HCEC 1CT (cell line): ENCODE measurements at regions not wholly inside any gene's neighbourhood (a gene's known extent, or its start where the extent isn't known, plus 50 kb on each side); places are given as distances from the start of the nearest gene placed in this dataset.
"Not testable (repeated sequence)": the region's sequence is repeated elsewhere in the genome, so short reads cannot be mapped to it uniquely, and the experiment has no call there.

Experiments used
- DNase-seq: peaks from one replicate; pipeline ENCODE4 v3.0.0-alpha.2; 2017

GRCh38 chr15:92705764-92706163 lies 50.2 kb upstream of the FAM174B start:
- no peak for DNase-seq

- no peak for DNase-seq
Measured at GRCh38 chr15:92706201-92706600, 50.6 kb upstream of the FAM174B start.

GRCh38 chr15:92707880-92708551 lies 52.4 kb upstream of the FAM174B start:
- no peak for DNase-seq

DNA sequence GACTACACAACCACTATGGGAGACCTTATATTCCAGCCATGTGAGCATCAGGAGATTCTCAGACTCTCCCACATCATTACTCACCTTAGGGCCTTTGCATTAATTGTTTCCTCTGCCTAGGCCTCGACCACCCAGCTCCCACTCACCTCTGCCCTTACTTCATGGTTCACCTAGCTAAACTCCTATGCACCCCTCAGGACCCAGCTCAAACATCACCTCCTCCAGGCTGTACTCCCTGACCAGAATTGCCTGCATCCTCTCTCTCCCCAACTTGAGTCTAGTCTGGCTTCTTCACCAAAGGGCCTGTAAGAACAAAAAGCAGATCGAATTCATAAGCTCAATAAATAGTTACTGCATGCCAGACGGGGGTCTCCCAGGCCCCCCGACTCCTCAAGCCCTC lies 53.1 kb upstream of the FAM174B start:
- no peak for DNase-seq

DNA sequence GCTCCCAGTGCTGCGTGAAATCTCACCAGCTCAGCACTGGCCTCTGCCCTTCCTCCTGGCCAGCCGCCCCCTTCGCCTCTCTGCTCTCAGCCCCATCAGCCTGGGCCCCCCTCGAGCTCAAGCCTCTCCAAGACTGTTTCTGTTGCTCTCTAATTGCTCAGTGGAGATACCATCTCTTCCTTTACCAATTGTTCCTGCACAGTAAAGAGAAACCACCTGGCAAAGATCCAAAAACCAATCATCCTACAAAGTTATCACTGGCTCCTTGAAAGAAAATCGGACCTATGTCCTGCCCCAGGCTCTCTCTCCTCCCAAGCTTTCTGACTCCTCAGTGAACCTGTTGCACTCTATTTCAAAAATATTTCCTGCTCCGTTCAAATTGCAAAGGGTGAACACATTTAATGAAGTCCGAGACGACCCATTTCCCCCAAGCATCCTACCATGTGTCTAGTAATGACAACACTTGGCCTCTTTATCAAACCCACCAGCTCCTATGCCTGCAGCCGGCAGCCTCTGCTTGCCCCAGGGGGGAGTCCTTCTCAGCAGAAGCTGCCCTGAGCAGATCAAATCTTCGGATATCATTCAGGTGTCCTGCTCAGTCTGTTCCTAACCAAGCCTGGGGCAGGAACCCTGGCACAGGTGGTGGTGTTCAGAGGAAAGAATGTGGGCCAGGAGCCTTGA lies 53.7 kb upstream of the FAM174B start:
- no peak for DNase-seq

GRCh38 chr15:92711457-92711831 lies 55.9 kb upstream of the FAM174B start:
- no peak for DNase-seq

- DNase-seq = peak; percentile 2
Measured at GRCh38 chr15:92714077-92714476, 58.5 kb upstream of the FAM174B start.

DNA sequence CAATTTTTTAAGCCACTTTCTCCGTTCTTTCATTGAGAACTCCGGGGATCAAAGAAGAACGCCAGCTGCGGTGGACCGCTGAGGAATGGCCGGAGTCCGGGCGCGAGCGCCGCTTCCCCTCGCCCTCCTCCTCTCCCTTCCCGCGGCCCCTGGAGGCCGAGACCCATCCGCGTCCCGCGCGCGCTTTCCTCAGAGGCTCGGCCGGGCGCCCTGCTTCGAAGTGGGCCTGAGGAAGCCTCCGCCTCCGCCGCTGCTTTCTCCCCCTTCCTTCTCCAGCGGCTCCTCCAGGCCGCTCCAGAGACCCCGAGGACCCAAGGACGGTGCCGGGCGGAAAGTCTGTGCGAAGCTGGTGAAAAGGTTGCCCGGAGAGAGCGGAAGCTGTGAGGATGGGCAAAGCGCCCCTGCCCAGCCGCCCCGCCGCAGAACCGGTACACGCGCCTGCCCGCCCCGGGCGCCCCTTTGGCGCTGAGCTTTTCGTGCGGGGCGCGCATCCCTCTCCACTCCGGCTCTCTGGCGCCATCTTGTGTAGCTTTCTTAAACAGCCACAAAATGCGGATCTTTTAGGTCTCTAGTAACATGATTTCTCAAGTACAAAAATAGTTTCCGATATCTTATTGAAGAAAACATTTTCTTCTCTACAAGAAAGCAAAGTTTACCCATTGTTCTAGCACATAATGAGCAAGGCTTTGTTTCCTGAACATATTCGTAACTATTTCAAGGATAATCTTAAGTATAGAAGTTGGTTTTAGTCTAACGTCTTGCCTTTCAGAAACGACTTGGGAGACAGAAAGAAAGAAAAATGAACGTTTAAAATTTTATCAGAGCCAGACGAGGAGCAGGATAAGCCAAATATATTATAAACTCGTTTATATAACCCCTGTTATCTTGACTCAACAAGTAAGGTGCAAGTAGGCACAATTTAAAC lies 59.2 kb upstream of the FAM174B start:
- DNase-seq = peak; percentile 47

DNA sequence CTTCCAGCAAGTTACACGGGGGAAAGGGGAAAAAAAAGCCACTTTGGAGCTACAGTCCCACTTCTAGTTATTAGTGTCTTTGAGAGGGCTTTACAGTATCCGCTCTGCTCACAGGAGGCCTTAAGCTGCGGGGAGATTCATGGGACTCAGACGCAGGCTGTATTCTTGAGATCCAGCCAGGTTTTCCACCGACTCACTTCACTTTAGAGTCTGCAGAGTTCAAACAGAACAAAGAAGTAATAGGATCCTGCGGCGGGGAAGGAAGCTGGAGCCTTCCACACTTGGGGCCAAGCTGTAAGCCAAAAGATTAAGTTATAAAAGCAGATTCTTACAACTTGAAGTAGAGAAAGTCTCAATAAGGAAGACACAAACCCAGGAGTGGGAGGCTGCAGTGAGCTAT lies 60.2 kb upstream of the FAM174B start:
- DNase-seq = no peak

DNA sequence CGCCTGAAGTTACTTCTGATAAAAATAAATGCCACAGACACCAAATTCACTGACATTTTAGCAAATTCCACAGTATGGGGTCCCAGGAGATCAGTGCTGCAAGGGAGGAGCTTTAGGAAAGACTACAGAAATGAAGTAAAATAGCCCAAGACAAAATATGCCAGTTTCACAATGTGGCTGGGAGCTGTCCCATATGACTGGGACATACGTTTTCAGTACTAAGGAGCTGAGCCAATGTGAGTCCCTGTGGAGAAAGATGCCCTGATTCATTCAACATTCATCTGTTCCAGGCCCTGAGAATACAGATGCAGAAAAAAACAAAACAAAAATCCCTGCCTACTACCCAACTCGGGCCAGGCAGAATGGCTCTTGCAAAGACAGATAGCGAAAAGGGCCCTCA lies 63.4 kb upstream of the FAM174B start:
- no peak for DNase-seq

DNA sequence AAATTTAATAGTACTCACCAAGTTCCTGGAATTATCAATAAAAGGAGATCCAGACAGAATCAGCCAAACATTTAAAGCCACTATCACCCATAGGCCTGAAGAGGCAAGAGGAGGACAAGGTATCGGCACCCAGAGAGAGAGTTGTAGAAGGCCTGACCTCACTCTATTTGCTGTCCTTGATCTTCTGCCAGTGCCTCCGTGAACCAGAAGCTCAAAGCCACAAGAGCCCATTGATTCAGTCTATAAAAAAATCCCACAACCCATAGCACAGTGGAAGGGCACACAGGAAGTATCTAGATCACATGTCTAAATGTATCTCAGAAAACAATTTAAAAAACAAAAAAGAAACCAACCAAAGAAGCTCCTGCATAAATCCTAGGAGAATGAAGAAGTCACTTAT lies 68.6 kb upstream of the FAM174B start:
- DNase-seq = no peak

DNA sequence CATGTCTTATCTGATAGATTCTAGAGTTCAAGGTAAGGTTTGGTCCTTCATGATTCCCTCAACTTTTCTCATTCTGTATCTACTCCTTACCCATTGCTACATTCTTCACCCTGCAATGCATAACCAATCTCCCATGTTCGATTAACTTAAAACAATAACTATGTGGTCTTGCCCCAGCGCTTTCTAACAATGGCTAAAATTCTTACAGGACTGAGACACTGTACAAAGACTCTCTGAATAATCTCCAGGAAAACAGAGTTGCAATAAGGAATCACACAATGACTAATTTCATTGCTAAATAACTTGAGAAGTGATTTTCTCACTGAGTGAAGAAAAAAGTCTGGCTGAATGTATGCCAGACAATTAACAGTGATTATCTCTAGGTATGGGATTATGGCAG lies 69.6 kb upstream of the FAM174B start:
- no peak for DNase-seq

DNA sequence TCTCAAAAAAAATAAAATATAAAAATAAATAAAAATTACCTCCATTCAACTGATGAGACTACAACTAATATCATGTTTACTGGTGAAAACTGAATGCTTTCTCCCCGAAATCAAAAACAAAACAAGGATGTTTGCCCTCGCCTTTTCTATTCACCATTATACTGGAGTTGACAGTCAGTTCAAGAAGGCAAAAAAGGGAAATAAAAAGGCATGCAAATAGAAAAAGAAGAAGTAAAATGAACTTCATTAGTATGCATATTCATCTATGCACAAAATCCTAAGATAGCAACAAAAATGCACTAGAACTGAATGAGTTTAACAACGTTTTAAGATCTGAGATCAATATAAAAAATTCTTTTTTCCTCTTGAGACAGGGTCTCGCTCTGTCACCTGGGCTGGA lies 72.7 kb upstream of the FAM174B start:
- no peak for DNase-seq

GRCh38 chr15:92733090-92733933 lies 77.7 kb upstream of the FAM174B start:
- no peak for DNase-seq

GRCh38 chr15:92733934-92734521 lies 78.5 kb upstream of the FAM174B start:
- DNase-seq = no peak

- not testable (repeated sequence) for DNase-seq
Measured at GRCh38 chr15:92739246-92739645, 83.7 kb upstream of the FAM174B start.

GRCh38 chr15:92745845-92746271 lies 90.3 kb upstream of the FAM174B start:
- no peak for DNase-seq

DNA sequence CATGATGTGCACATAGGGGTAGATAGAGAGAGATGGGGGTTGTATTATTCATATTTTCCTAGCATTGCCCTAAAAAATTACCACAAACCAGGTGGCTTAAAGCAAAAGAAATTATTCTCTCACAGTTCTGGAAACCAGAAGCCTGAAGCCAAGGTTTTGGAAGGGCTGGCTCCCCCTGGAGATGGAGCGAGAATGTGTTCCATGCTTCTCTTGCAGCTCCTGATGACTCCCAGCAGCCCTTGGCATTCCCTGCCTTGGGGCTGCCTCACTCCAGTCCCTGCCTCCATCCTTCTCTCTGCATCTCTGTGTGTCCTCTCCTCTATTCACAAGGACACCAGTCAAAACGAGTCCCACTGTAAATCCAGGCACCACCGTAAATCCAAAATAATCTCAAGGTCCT lies 91.5 kb upstream of the FAM174B start:
- no peak for DNase-seq

DNA sequence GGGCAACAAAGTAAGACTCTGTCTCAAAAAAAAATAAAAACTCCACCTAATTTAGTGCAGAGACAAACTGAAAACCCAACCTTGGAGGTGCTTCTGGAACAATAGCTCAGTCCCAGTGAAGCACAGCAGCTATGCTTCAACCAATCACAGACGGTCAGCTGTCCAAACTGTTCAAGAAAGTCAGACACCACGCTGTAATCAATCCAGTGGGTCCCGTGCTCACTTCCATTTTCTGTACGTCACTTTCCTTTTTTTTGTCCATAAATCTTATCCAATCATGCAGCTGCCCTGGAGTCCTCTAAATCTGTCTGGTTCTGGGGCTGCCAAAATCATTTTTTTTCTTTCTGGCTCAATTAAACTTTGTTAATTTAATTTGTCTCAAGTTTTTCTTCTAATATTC lies 93.6 kb upstream of the FAM174B start:
- no peak for DNase-seq

GRCh38 chr15:92749946-92750345 lies 94.4 kb upstream of the FAM174B start:
- no peak for DNase-seq

GRCh38 chr15:92751528-92751927 lies 96.0 kb upstream of the FAM174B start:
- DNase-seq = no peak

DNA sequence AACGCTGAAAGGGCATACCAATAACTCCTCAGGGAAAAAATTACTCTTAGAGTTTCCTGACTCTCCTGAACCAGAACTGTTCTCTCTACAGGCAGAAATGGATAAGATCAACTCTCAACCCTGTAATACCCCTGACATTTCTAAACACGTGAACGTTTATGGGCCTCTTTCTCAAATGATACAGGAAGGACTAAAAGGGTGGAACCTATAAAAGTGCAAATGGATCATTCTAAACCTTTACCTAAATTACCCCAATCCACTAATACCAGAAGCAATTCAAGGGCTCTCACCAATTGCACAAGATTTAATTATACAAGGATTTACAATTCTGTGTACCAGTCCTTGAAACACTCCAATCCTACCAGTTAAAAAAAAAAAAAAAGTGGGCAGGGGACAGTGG lies 98.0 kb upstream of the FAM174B start:
- no peak for DNase-seq
